ENCODE measurements at regions not wholly inside any gene's neighbourhood (a gene's known extent, or its start where the extent isn't known, plus 50 kb on each side); places are given as distances from the start of the nearest gene placed in this dataset.
A peak's percentile ranks its signal among the peaks of the same experiment; 100 is the strongest.

GRCh38 chr16:9306753-9307152, 215.3 kb downstream of the HAPSTR1 start:
- H3K4me1 ChIP-seq = peaks cover 47% of the 10 kb centered on the region
- 73 to 79% methylated on average over 3 of the region's 3 CpGs for WGBS, 2 donors
- no peaks in the 10 kb centered on the region for H3K9me3 ChIP-seq
- ATAC-seq = no peak
- no peak overlapping the region for H3K4me3 ChIP-seq
- no peaks in the 10 kb centered on the region for H3K27me3 ChIP-seq
- no peaks in the 10 kb centered on the region for H3K36me3 ChIP-seq (replicated peaks in 1 of 2; ENCODE audit: insufficient read depth in 1 of 2, low read depth in 2 of 2)
- no peak overlapping the region for H3K27ac ChIP-seq
- intact Hi-C loops (cut with DNase I) = no loop called here
- no peak for DNase-seq
- no peak for TF ChIP-seq POLR2A (IDR thresholded peaks at IDR 0.05)
- no peak for TF ChIP-seq CTCF (IDR thresholded peaks at IDR 0.05)

GRCh38 chr16:9307446-9307845, 216.0 kb downstream of the HAPSTR1 start:
- H3K27ac ChIP-seq = peak overlapping the region in 2 of 4 donors; percentile 76 to 82
- no peak for TF ChIP-seq POLR2A (IDR thresholded peaks at IDR 0.05)
- no peak for TF ChIP-seq CTCF (IDR thresholded peaks at IDR 0.05)
- no peaks in the 10 kb centered on the region for H3K9me3 ChIP-seq
- peaks cover 40% of the 10 kb centered on the region for H3K4me1 ChIP-seq
- DNase-seq (peak in 1 of 4 donors; percentile 38), ATAC-seq (no peak)
- H3K27me3 ChIP-seq = no peaks in the 10 kb centered on the region
- H3K4me3 ChIP-seq = no peak overlapping the region
- 69 to 79% methylated on average over 4 of the region's 4 CpGs for WGBS, 2 donors
- H3K36me3 ChIP-seq (replicated peaks in 1 of 2; ENCODE audit: insufficient read depth in 1 of 2, low read depth in 2 of 2) = no peaks in the 10 kb centered on the region
- intact Hi-C loops (cut with DNase I) = no loop called here

- 11 to 15% methylated on average over 8 of the region's 8 CpGs for WGBS, 2 donors
- H3K27ac ChIP-seq = peak overlapping the region; percentile 11 to 82 (median 56)
- no peaks in the 10 kb centered on the region for H3K27me3 ChIP-seq
- ATAC-seq = peak; percentile 74
- TF ChIP-seq CTCF (IDR thresholded peaks at IDR 0.05) = no peak
- DNase-seq = peak; percentile 54 to 70 (median 59)
- H3K36me3 ChIP-seq (replicated peaks in 1 of 2; ENCODE audit: insufficient read depth in 1 of 2, low read depth in 2 of 2) = no peaks in the 10 kb centered on the region
- H3K4me3 ChIP-seq = no peak overlapping the region
- intact Hi-C loops (cut with DNase I) = no loop called here
- peaks cover 39% of the 10 kb centered on the region for H3K4me1 ChIP-seq
- H3K9me3 ChIP-seq = no peaks in the 10 kb centered on the region
These were observed 216.9 kb downstream of the HAPSTR1 start for GRCh38 chr16:9308356-9308801.

- intact Hi-C loops (cut with DNase I) = no loop called here
- peak overlapping the region; percentile 11 to 82 (median 56) for H3K27ac ChIP-seq
- ATAC-seq (peak; percentile 70), DNase-seq (peak in 1 of 4 donors; percentile 28)
- peaks cover 39% of the 10 kb centered on the region for H3K4me1 ChIP-seq
- no peaks in the 10 kb centered on the region for H3K27me3 ChIP-seq
- TF ChIP-seq CTCF (IDR thresholded peaks at IDR 0.05) (no peak), POLR2A (IDR thresholded peaks at IDR 0.05) (no peak)
- no peaks in the 10 kb centered on the region for H3K36me3 ChIP-seq (replicated peaks in 1 of 2; ENCODE audit: insufficient read depth in 1 of 2, low read depth in 2 of 2)
- no peaks in the 10 kb centered on the region for H3K9me3 ChIP-seq
- no peak overlapping the region for H3K4me3 ChIP-seq
- 16 to 24% methylated on average over 6 of the region's 6 CpGs for WGBS, 2 donors
These were observed 217.4 kb downstream of the HAPSTR1 start for GRCh38 chr16:9308850-9309249.

- peaks cover 39% of the 10 kb centered on the region for H3K4me1 ChIP-seq
- H3K27ac ChIP-seq = peak overlapping the region in 2 of 4 donors; percentile 76 to 82
- 81 to 96% methylated on average over 2 of the region's 2 CpGs for WGBS, 2 donors
- H3K9me3 ChIP-seq = no peaks in the 10 kb centered on the region
- H3K27me3 ChIP-seq = no peaks in the 10 kb centered on the region
- intact Hi-C loops (cut with DNase I) = no loop called here
- ATAC-seq = no peak
- no peaks in the 10 kb centered on the region for H3K36me3 ChIP-seq (replicated peaks in 1 of 2; ENCODE audit: insufficient read depth in 1 of 2, low read depth in 2 of 2)
- no peak for DNase-seq
- TF ChIP-seq CTCF (IDR thresholded peaks at IDR 0.05) = no peak
- TF ChIP-seq POLR2A (IDR thresholded peaks at IDR 0.05) = no peak
- H3K4me3 ChIP-seq = no peak overlapping the region
These were observed 218.4 kb downstream of the HAPSTR1 start for GRCh38 chr16:9309844-9310243.

All from body of pancreas (tissue), 4 donors.